A549 (cell line): ENCODE measurements at regions not wholly inside any gene's neighbourhood (a gene's known extent, or its start where the extent isn't known, plus 50 kb on each side); places are given as distances from the start of the nearest gene placed in this dataset.
A peak's percentile ranks its signal among the peaks of the same experiment; 100 is the strongest.

Source experiments
- ATAC-seq, 2 experiments: fragments of 200-7000 bp in 1 of 2; fragments of >200 bp in 1 of 2; cut with Nextera tagmentation in 1 of 2; cut with Tn5 transposase in 1 of 2; 3 replicates each; pipeline versions ENCODE4 v1.8.0 to v1.9.1; 2018 to 2020; ENCODE audit warnings: mild to moderate bottlenecking in 1 of 2, moderate library complexity in 1 of 2
- CTCF ChIA-PET: fragments of 300-600 bp; sonication (Branson Sonifier 250); formaldehyde crosslinking; extraction: SDS; loops from one replicate; lab custom pipeline; 2021; ENCODE audit warnings: antibody characterized with exemption, inconsistent platforms; lab: Yijun Ruan, JAX
- POLR2A ChIA-PET: fragments of 350-600 bp; formaldehyde crosslinking; extraction: SDS; loops from one replicate; lab custom pipeline; 2021; ENCODE audit warnings: antibody characterized with exemption, inconsistent platforms; lab: Yijun Ruan, JAX
- DNase-seq, 2 experiments: peaks; one replicate each; pipeline versions ENCODE4 v3.0.0 to v3.0.0-alpha.2; 2011 to 2016; ENCODE audit warnings: low read depth in 1 of 2, low spot score in 1 of 2
- FAIRE-seq: peaks from 2 replicates; lab custom pipeline; 2011; peaks lifted over from hg19 to GRCh38; lab: Jason Lieb, UNC
- H3K27ac ChIP-seq, 2 experiments: fragments of >200 bp; sonication (Bioruptor Twin); formaldehyde crosslinking; 3 replicates each; pipeline ENCODE4 v1.5.1; 2016 to 2017
- H3K4me1 ChIP-seq: fragments of >200 bp; sonication (Bioruptor Twin); formaldehyde crosslinking; 3 replicates; pipeline ENCODE4 v1.6.1; 2016
- H3K4me2 ChIP-seq: fragments of >200 bp; sonication (Bioruptor Twin); formaldehyde crosslinking; 3 replicates; pipeline ENCODE4 v1.6.1; 2016
- H3K4me3 ChIP-seq: fragments of >200 bp; sonication (Bioruptor Twin); formaldehyde crosslinking; 3 replicates; pipeline ENCODE4 v1.5.1; 2016
- H3K9me3 ChIP-seq: fragments of >200 bp; sonication (Bioruptor Twin); formaldehyde crosslinking; 3 replicates; pipeline ENCODE4 v1.6.1; 2016
- CBX2 ChIP-seq: fragments of 200-600 bp; sonication (generic); IDR thresholded peaks from 2 replicates; pipeline ENCODE4 v1.6.1; 2016; ENCODE audit warnings: low read depth, mild to moderate bottlenecking, borderline replicate concordance
- EHMT2 ChIP-seq: fragments of 200-600 bp; sonication (generic); IDR thresholded peaks from 2 replicates; pipeline ENCODE4 v1.6.1; 2016; ENCODE audit warnings: antibody characterized with exemption, low read depth, mild to moderate bottlenecking, moderate library complexity
- EP300 ChIP-seq, 2 experiments: fragments of >200 bp; sonication (Bioruptor Twin); formaldehyde crosslinking; IDR thresholded peaks; 2 replicates in 1 of 2; 3 replicates in 1 of 2; pipeline ENCODE4 v1.6.1; 2016 to 2017
- ESRRA ChIP-seq: fragments of 150-350 bp; IDR thresholded peaks from 2 replicates; pipeline ENCODE4 v1.6.1; 2014; ENCODE audit warnings: mild to moderate bottlenecking, low read length, borderline replicate concordance
- FOSB ChIP-seq: fragments of 250-450 bp; sonication (Bioruptor Pico); IDR thresholded peaks from 2 replicates; pipeline ENCODE4 v1.5.0; 2020; ENCODE audit warnings: mild to moderate bottlenecking, moderate library complexity
- FOSL2 ChIP-seq, 2 experiments: fragments of 450-650 bp in 1 of 2; fragments of >200 bp in 1 of 2; sonication (Bioruptor Twin) in 1 of 2; formaldehyde crosslinking; IDR thresholded peaks; 2 replicates each; pipeline versions ENCODE4 v1.5.0 to v1.6.1; 2016 to 2020; ENCODE audit warnings: mild to moderate bottlenecking in 1 of 2, moderate library complexity in 1 of 2
- GATA3 ChIP-seq: IDR thresholded peaks from 2 replicates; pipeline ENCODE4 v1.6.1; 2012; ENCODE audit warnings: borderline replicate concordance
- HDAC2 ChIP-seq: fragments of 200-600 bp; sonication (generic); IDR thresholded peaks from 2 replicates; pipeline ENCODE4 v1.6.1; 2016
- HOXB5 ChIP-seq: fragments of 250-450 bp; sonication (Bioruptor Pico); IDR thresholded peaks from 2 replicates; pipeline ENCODE4 v1.5.0; 2020; ENCODE audit warnings: mild to moderate bottlenecking, moderate library complexity
- KDM1A ChIP-seq: fragments of 200-600 bp; sonication (generic); IDR thresholded peaks from 2 replicates; pipeline ENCODE4 v1.6.1; 2016; ENCODE audit warnings: low read depth, mild to moderate bottlenecking
- MAFK ChIP-seq: fragments of 450-650 bp; IDR thresholded peaks from 2 replicates; pipeline ENCODE4 v1.6.1; 2014; ENCODE audit not compliant: partially characterized antibody
- NR3C1 ChIP-seq: fragments of >200 bp; sonication (Bioruptor Twin); formaldehyde crosslinking; IDR thresholded peaks from 3 replicates; pipeline ENCODE4 v1.6.1; 2017
- PHF8 ChIP-seq: fragments of 200-600 bp; sonication (generic); IDR thresholded peaks from 2 replicates; pipeline ENCODE4 v1.6.1; 2016; ENCODE audit warnings: low read depth, mild to moderate bottlenecking, antibody characterized with exemption, moderate library complexity, borderline replicate concordance
- RCOR1 ChIP-seq: fragments of 150-350 bp; IDR thresholded peaks from 2 replicates; pipeline ENCODE4 v1.6.1; 2014; ENCODE audit warnings: antibody characterized with exemption, low read length, low read depth
- REST ChIP-seq: fragments of 200-600 bp; sonication (generic); IDR thresholded peaks from 2 replicates; pipeline ENCODE4 v1.6.1; 2016; ENCODE audit warnings: antibody characterized with exemption, mild to moderate bottlenecking, moderate library complexity
- SMC3 ChIP-seq: fragments of >200 bp; sonication (Bioruptor Twin); formaldehyde crosslinking; IDR thresholded peaks from 3 replicates; pipeline ENCODE4 v1.6.1; 2018; ENCODE audit warnings: inconsistent platforms
- TFCP2L1 ChIP-seq: fragments of 250-450 bp; sonication (Bioruptor Pico); IDR thresholded peaks from 2 replicates; pipeline ENCODE4 v1.5.0; 2021; ENCODE audit warnings: mild to moderate bottlenecking
- ZC3H11A ChIP-seq: fragments of 450-650 bp; IDR thresholded peaks from 2 replicates; pipeline ENCODE4 v1.6.1; 2014; ENCODE audit warnings: antibody characterized with exemption, mild to moderate bottlenecking
- ZNF302 ChIP-seq: fragments of 250-450 bp; sonication (Bioruptor Pico); IDR thresholded peaks from 2 replicates; pipeline ENCODE4 v1.9.0; 2021; ENCODE audit warnings: inconsistent platforms, mild to moderate bottlenecking, moderate library complexity
- WGBS: methylation state at CpG from one replicate; pipeline ENCODE4 v1.1.6; 2017; ENCODE audit errors: missing lambda C conversion rate; 5-methylcytosine and 5-hydroxymethylcytosine counted together
- TF ChIP-seq, protein P1 (sequence below): fragments of 450-650 bp; IDR thresholded peaks from 2 replicates; pipeline ENCODE4 v1.6.1; 2014; ENCODE audit warnings: antibody characterized with exemption
- TF ChIP-seq, protein P2 (sequence below): IDR thresholded peaks from 2 replicates; pipeline ENCODE4 v1.6.1; 2012

GRCh38 chr17:14756479-14756878 is 455.6 kb downstream of the HS3ST3B1 start:
- WGBS, result 55% methylated on average over 3 of the region's 3 CpGs
- Histone ChIP-seq H3K27ac (no peak overlapping the region), H3K9me3 (no peaks in the 10 kb centered on the region), H3K4me1 (peaks cover 19% of the 10 kb centered on the region), H3K4me2 (no peak overlapping the region), H3K4me3 (no peak overlapping the region)
- CTCF ChIA-PET, result no interaction called here
- POLR2A ChIA-PET, result no interaction called here
- TF ChIP-seq NR3C1, result no peak
- no peak for ATAC-seq
- FAIRE-seq, result peak; percentile 43
- no peak for DNase-seq

DNA sequence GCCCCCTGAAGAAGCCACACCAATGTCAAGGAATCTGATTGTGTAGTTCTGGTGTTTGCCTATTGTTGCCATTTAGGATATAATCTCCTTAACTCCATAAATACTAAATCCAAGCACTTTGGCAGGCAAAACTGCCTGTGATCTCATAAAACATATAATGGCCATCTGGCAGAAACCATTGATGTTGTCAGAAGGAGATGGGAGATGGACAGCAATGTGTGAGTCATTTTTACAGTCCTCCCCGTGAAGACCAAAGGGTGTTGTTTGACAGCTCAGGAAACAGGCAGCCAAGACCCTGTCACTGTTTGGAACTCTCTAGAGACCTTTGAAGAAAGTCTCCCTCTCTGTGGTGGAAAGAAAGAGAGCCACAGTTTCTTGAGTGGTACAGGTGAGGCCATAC is 454.1 kb downstream of the HS3ST3B1 start:
- peak; percentile 13 for FAIRE-seq
- H3K4me1 ChIP-seq, result 0 out of 3 replicates have a peak, but pooled peaks cover 8% of the 10 kb centered on the region
- 0% methylated on average over 1 of the region's 1 CpG for WGBS
- H3K9me3 ChIP-seq, result no peaks in the 10 kb centered on the region
- TF ChIP-seq FOSL2 (IDR thresholded peaks at IDR 0.05), result 0 out of 2 replicates have a peak, but pooled peaks have one; percentile 11
- TF ChIP-seq FOSL2 (CRISPR knock-in tag; IDR thresholded peaks at IDR 0.05), result no peak
- no peak for TF ChIP-seq KDM1A
- no peak for TF ChIP-seq TFCP2L1 (CRISPR knock-in tag)
- TF ChIP-seq, all 56 proteins: peak for 1
- no peak overlapping the region for H3K4me3 ChIP-seq
- ChIA-PET CTCF (interaction anchor here (0.6 kb wide), 1 partner anchor 311 kb away, joined by 3 read pairs; no protein-coding TSS in a partner anchor), POLR2A (no interaction called here)
- no peak for DNase-seq
- H3K27ac ChIP-seq, result no peak overlapping the region
- no peak for ATAC-seq
- no peak overlapping the region for H3K4me2 ChIP-seq

- 90% methylated on average over 6 of the region's 6 CpGs for whole genome bisulfite sequencing
- DNase-seq, result no peak
- no peak for ATAC-seq
- Histone ChIP-seq H3K4me2 (no peak overlapping the region), H3K4me3 (no peak overlapping the region), H3K27ac (no peak overlapping the region), H3K9me3 (no peaks in the 10 kb centered on the region), H3K4me1 (0 out of 3 replicates have a peak, but pooled peaks cover 8% of the 10 kb centered on the region)
- POLR2A ChIA-PET, result no interaction called here
- CTCF ChIA-PET, result interaction anchor here (0.6 to 1.2 kb wide), 2 partner anchors 14 to 469 kb away, joined by 3 read pairs; no protein-coding TSS in a partner anchor
- no peak for TF ChIP-seq EP300 (IDR thresholded peaks at IDR 0.05)
- TF ChIP-seq EHMT2, result no peak
- no peak for TF ChIP-seq FOSB (CRISPR knock-in tag)
- TF ChIP-seq CBX2, result no peak
- no peak for FAIRE-seq
These were observed 452.5 kb downstream of the HS3ST3B1 start for GRCh38 chr17:14753383-14753782.

DNA sequence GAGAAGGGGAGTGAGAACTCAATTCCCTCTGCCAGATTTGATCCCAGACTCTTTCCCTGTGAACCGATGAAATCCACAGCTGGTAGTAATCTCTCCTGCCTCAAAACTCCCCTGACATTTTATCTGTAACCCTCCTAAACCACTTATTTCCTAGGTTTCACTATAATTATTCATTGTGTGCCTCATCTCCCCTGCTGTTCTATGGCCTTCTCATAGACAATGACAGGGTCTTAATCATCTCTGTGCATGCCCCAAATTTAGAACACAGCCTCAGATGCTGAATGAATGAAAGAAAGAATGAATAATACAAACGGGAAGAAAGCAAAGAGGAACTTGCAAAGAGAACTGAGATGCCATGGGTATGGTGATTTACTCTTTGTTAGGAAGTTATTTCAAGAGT is 451.1 kb downstream of the HS3ST3B1 start:
- ATAC-seq (no peak), FAIRE-seq (no peak), DNase-seq (no peak)
- Histone ChIP-seq H3K4me2 (no peak overlapping the region), H3K4me1 (0 out of 3 replicates have a peak, but pooled peaks cover 8% of the 10 kb centered on the region), H3K9me3 (no peaks in the 10 kb centered on the region), H3K27ac (no peak overlapping the region), H3K4me3 (no peak overlapping the region)
- ChIA-PET POLR2A (no interaction called here), CTCF (interaction anchor here (0.5 kb wide), 1 partner anchor 7 kb away, joined by 3 read pairs; no protein-coding TSS in a partner anchor)
- TF ChIP-seq NR3C1 (no peak), HOXB5 (CRISPR knock-in tag) (no peak), MAFK (no peak), ESRRA (no peak), CBX2 (no peak), RCOR1 (no peak), SMC3 (no peak), ZC3H11A (no peak), GATA3 (no peak), HDAC2 (no peak)
- TF ChIP-seq, protein P1, sequence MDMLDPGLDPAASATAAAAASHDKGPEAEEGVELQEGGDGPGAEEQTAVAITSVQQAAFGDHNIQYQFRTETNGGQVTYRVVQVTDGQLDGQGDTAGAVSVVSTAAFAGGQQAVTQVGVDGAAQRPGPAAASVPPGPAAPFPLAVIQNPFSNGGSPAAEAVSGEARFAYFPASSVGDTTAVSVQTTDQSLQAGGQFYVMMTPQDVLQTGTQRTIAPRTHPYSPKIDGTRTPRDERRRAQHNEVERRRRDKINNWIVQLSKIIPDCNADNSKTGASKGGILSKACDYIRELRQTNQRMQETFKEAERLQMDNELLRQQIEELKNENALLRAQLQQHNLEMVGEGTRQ, result no peak
- TF ChIP-seq, protein P2, sequence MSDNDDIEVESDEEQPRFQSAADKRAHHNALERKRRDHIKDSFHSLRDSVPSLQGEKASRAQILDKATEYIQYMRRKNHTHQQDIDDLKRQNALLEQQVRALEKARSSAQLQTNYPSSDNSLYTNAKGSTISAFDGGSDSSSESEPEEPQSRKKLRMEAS, result no peak
- 54% methylated on average over 2 of the region's 2 CpGs for WGBS

GRCh38 chr17:14750866-14751265 is 450.0 kb downstream of the HS3ST3B1 start:
- no peak for FAIRE-seq
- POLR2A ChIA-PET, result no interaction called here
- Histone ChIP-seq H3K4me2 (no peak overlapping the region), H3K27ac (no peak overlapping the region), H3K9me3 (no peaks in the 10 kb centered on the region), H3K4me1 (peaks cover 8% of the 10 kb centered on the region; the same call in 1 of the 3 replicates), H3K4me3 (no peak overlapping the region)
- CTCF ChIA-PET, result interaction anchor here (0.6 to 1.5 kb wide), 3 partner anchors 10 to 905 kb away, joined by 3 to 5 read pairs (median 4); no protein-coding TSS in a partner anchor
- DNase-seq, result no peak
- TF ChIP-seq KDM1A (no peak), PHF8 (no peak), REST (no peak), ZNF302 (CRISPR knock-in tag) (no peak)
- WGBS, result 79% methylated on average over 4 of the region's 5 CpGs
- ATAC-seq, result no peak
